ENCODE measurements at regions not wholly inside any gene's neighbourhood (a gene's known extent, or its start where the extent isn't known, plus 50 kb on each side); places are given as distances from the start of the nearest gene placed in this dataset.

- Mint-ChIP-seq H3K27ac (ENCODE audit: unreplicated experiment) (no peak overlapping the region), H3K9me3 (ENCODE audit: unreplicated experiment) (peaks cover 2% of the 10 kb centered on the region), H3K27me3 (ENCODE audit: unreplicated experiment) (peaks cover 12% of the 10 kb centered on the region), H3K4me1 (ENCODE audit: low read depth, unreplicated experiment) (peaks cover 7% of the 10 kb centered on the region), H3K36me3 (ENCODE audit: unreplicated experiment) (no peaks in the 10 kb centered on the region), H3K4me3 (ENCODE audit: unreplicated experiment) (no peak overlapping the region)
- no peak for DNase-seq
- TF ChIP-seq CTCF (IDR thresholded peaks at IDR 0.05; ENCODE audit: partially characterized antibody, unreplicated experiment) = no peak
Measured at GRCh38 chr15:88391700-88392099, 75.5 kb downstream of the MRPL46 start.

DNA sequence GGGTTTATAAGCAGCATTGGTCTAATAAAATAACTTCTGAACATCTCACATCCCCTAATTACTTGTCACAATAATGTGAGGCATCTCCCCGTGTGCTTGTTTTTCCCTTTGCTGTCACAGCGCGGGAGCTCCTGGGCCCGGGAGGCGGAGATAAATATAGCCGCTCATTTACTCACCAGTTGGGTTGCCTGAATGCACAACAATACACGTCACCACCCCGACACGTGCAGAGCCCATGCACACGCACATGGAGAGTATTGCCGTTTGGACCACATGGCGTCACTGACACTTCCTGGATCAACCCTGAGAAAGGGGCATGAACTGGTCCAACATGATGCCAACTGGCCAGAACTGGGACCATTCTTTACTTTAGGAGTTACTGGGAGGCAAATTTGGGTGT, 76.2 kb downstream of the MRPL46 start:
- H3K4me3 Mint-ChIP-seq (ENCODE audit: unreplicated experiment) = no peak overlapping the region
- peaks cover 6% of the 10 kb centered on the region for H3K36me3 Mint-ChIP-seq (ENCODE audit: unreplicated experiment)
- H3K27me3 Mint-ChIP-seq (ENCODE audit: unreplicated experiment) = peaks cover 15% of the 10 kb centered on the region
- H3K4me1 Mint-ChIP-seq (ENCODE audit: low read depth, unreplicated experiment) = peaks cover under 1% of the 10 kb centered on the region
- no peak for DNase-seq
- H3K9me3 Mint-ChIP-seq (ENCODE audit: unreplicated experiment) = peaks cover 2% of the 10 kb centered on the region
- H3K27ac Mint-ChIP-seq (ENCODE audit: unreplicated experiment) = no peak overlapping the region
- no peak for TF ChIP-seq CTCF (IDR thresholded peaks at IDR 0.05; ENCODE audit: partially characterized antibody, unreplicated experiment)

- H3K27me3 Mint-ChIP-seq (ENCODE audit: unreplicated experiment) = peaks cover 15% of the 10 kb centered on the region
- H3K4me3 Mint-ChIP-seq (ENCODE audit: unreplicated experiment) = no peak overlapping the region
- DNase-seq = no peak
- TF ChIP-seq CTCF (IDR thresholded peaks at IDR 0.05; ENCODE audit: partially characterized antibody, unreplicated experiment) = no peak
- H3K9me3 Mint-ChIP-seq (ENCODE audit: unreplicated experiment) = peaks cover 2% of the 10 kb centered on the region
- no peaks in the 10 kb centered on the region for H3K4me1 Mint-ChIP-seq (ENCODE audit: low read depth, unreplicated experiment)
- no peak overlapping the region for H3K27ac Mint-ChIP-seq (ENCODE audit: unreplicated experiment)
- peaks cover 8% of the 10 kb centered on the region for H3K36me3 Mint-ChIP-seq (ENCODE audit: unreplicated experiment)
Measured at GRCh38 chr15:88390164-88390901, 76.9 kb downstream of the MRPL46 start.

GRCh38 chr15:88389120-88389519, 78.1 kb downstream of the MRPL46 start:
- H3K27me3 Mint-ChIP-seq (ENCODE audit: unreplicated experiment) = peaks cover 10% of the 10 kb centered on the region
- TF ChIP-seq CTCF (IDR thresholded peaks at IDR 0.05; ENCODE audit: partially characterized antibody, unreplicated experiment) = no peak
- no peaks in the 10 kb centered on the region for H3K4me1 Mint-ChIP-seq (ENCODE audit: low read depth, unreplicated experiment)
- no peak overlapping the region for H3K27ac Mint-ChIP-seq (ENCODE audit: unreplicated experiment)
- H3K36me3 Mint-ChIP-seq (ENCODE audit: unreplicated experiment) = peaks cover 12% of the 10 kb centered on the region
- H3K4me3 Mint-ChIP-seq (ENCODE audit: unreplicated experiment) = no peak overlapping the region
- no peak for DNase-seq
- peaks cover 2% of the 10 kb centered on the region for H3K9me3 Mint-ChIP-seq (ENCODE audit: unreplicated experiment)

- Mint-ChIP-seq H3K4me3 (ENCODE audit: unreplicated experiment) (no peak overlapping the region), H3K27me3 (ENCODE audit: unreplicated experiment) (peaks cover 7% of the 10 kb centered on the region), H3K4me1 (ENCODE audit: low read depth, unreplicated experiment) (no peaks in the 10 kb centered on the region), H3K9me3 (ENCODE audit: unreplicated experiment) (no peaks in the 10 kb centered on the region), H3K27ac (ENCODE audit: unreplicated experiment) (no peak overlapping the region), H3K36me3 (ENCODE audit: unreplicated experiment) (peaks cover 12% of the 10 kb centered on the region)
- no peak for DNase-seq
- TF ChIP-seq CTCF (IDR thresholded peaks at IDR 0.05; ENCODE audit: partially characterized antibody, unreplicated experiment) = no peak
Measured at GRCh38 chr15:88388686-88389085, 78.5 kb downstream of the MRPL46 start.
